ENCODE measurements at regions not wholly inside any gene's neighbourhood (a gene's known extent, or its start where the extent isn't known, plus 50 kb on each side); places are given as distances from the start of the nearest gene placed in this dataset.

DNA sequence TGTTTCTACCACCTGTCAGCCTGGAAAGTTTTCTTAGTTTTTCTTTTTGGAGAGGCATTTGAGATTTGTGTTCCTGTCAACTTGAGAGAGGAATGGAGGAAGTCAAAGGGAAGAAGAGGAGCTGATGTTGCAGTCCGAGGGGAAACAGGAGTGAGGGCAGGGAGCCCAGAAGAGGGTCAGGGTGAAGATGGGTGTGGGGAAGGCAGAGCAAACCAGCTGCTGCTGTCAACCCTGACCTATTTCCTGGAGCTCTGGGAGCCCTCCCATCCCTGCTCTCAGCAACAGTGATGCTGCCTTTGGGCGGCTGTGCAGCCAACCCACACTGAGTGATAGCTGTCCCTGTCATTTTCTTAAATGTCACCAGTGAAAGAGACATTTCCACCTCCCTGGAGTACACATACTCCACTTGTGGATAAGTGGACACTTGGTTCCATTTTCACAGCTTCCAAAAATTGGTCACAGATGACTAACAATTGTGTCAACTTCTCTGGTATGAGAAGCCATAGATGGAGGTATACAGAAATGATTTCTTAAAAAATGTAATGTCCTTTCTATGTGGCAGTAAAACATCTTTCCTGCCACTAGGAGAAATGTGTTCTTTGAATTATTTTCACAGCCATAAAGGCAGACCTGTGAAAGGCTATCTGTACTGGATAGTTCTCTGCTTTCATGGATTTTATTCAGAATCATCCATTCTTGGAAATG, 556.3 kb upstream of the TBL1XR1 start:
- H3K27ac ChIP-seq (ENCODE audit: low read depth, low read length), result no peak overlapping the region
- H3K4me3 ChIP-seq (ENCODE audit: low read length), result no peak overlapping the region
- no peaks in the 10 kb centered on the region for H3K36me3 ChIP-seq (ENCODE audit: control insufficient read depth, low read length)
- H3K4me1 ChIP-seq (ENCODE audit: control insufficient read depth, low read length), result no peaks in the 10 kb centered on the region
- no peaks in the 10 kb centered on the region for H3F3A ChIP-seq (ENCODE audit: control insufficient read depth, insufficient read depth)
- H3K79me2 ChIP-seq (ENCODE audit: control insufficient read depth, low read length), result no peaks in the 10 kb centered on the region
- no peak overlapping the region for H3K4me2 ChIP-seq (ENCODE audit: low read length)
- H4K20me1 ChIP-seq (ENCODE audit: control insufficient read depth, insufficient read depth, low read depth, low read length), result no peaks in the 10 kb centered on the region
- TF ChIP-seq, protein P1, sequence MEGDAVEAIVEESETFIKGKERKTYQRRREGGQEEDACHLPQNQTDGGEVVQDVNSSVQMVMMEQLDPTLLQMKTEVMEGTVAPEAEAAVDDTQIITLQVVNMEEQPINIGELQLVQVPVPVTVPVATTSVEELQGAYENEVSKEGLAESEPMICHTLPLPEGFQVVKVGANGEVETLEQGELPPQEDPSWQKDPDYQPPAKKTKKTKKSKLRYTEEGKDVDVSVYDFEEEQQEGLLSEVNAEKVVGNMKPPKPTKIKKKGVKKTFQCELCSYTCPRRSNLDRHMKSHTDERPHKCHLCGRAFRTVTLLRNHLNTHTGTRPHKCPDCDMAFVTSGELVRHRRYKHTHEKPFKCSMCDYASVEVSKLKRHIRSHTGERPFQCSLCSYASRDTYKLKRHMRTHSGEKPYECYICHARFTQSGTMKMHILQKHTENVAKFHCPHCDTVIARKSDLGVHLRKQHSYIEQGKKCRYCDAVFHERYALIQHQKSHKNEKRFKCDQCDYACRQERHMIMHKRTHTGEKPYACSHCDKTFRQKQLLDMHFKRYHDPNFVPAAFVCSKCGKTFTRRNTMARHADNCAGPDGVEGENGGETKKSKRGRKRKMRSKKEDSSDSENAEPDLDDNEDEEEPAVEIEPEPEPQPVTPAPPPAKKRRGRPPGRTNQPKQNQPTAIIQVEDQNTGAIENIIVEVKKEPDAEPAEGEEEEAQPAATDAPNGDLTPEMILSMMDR (IDR thresholded peaks at IDR 0.05; ENCODE audit: low read depth, low read length, poor library complexity, severe bottlenecking), result no peak
- no peak for TF ChIP-seq EZH2phosphoT487 (IDR thresholded peaks at IDR 0.05; ENCODE audit: borderline replicate concordance, low read length)
- H3K27me3 ChIP-seq (ENCODE audit: control insufficient read depth, low read length), result no peaks in the 10 kb centered on the region
- no peaks in the 10 kb centered on the region for H3K9me3 ChIP-seq (ENCODE audit: control insufficient read depth, insufficient read depth, low read length)
- no peaks in the 10 kb centered on the region for H3K9me2 ChIP-seq (replicated peaks; ENCODE audit: control insufficient read depth, low read length)

DNA sequence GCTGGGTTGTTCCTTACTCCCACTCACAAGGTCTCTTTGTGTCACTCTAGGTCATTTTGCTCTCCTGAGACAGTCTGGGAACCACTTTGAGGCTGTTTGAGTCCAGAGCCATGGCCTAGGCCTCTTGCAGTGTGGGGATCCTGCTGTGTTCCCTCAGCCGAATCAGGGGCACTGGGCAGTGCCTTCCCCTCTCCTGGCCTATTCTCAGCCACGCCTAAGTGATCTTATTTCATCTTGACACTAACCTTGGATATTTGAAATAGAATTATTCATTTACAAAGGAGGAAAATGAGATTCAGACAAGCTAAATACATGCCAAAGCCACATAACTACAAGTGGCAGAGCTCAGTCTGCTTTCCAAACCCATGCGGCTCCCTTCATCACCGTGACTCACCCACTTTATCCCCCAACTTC, 557.2 kb upstream of the TBL1XR1 start:
- no peaks in the 10 kb centered on the region for H3K4me1 ChIP-seq (ENCODE audit: control insufficient read depth, low read length)
- no peak overlapping the region for H3K4me2 ChIP-seq (ENCODE audit: low read length)
- no peaks in the 10 kb centered on the region for H3K36me3 ChIP-seq (ENCODE audit: control insufficient read depth, low read length)
- H3K79me2 ChIP-seq (ENCODE audit: control insufficient read depth, low read length), result no peaks in the 10 kb centered on the region
- H3K4me3 ChIP-seq (ENCODE audit: low read length), result no peak overlapping the region
- no peaks in the 10 kb centered on the region for H3K27me3 ChIP-seq (ENCODE audit: control insufficient read depth, low read length)
- H3F3A ChIP-seq (ENCODE audit: control insufficient read depth, insufficient read depth), result no peaks in the 10 kb centered on the region
- H3K27ac ChIP-seq (ENCODE audit: low read depth, low read length), result no peak overlapping the region
- no peaks in the 10 kb centered on the region for H3K9me3 ChIP-seq (ENCODE audit: control insufficient read depth, insufficient read depth, low read length)
- H3K9me2 ChIP-seq (replicated peaks; ENCODE audit: control insufficient read depth, low read length), result no peaks in the 10 kb centered on the region
- no peak for TF ChIP-seq EZH2phosphoT487 (IDR thresholded peaks at IDR 0.05; ENCODE audit: borderline replicate concordance, low read length)
- H4K20me1 ChIP-seq (ENCODE audit: control insufficient read depth, insufficient read depth, low read depth, low read length), result no peaks in the 10 kb centered on the region

DNA sequence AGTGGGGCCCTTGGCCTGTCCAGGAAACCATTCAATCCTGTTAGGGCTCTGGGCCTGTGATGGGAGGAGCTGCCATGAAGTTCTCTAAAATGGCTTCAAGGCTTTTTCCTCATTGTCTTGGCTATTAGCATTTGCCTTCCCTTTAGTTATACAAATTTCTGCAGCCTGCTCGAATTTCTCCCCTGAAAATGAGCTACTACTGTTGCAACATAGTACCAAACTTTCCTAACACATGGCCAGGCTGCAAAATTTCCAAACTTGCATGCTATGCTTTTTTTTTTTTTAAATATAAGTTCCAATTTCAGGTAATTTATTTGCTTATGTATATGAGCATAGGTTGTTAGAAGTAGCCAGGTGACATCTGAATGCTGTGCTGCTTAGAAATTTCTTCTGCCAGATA, 560.8 kb upstream of the TBL1XR1 start:
- Histone ChIP-seq H3K36me3 (ENCODE audit: control insufficient read depth, low read length) (no peaks in the 10 kb centered on the region), H4K20me1 (ENCODE audit: control insufficient read depth, insufficient read depth, low read depth, low read length) (no peaks in the 10 kb centered on the region), H3K79me2 (ENCODE audit: control insufficient read depth, low read length) (no peaks in the 10 kb centered on the region), H3K4me3 (ENCODE audit: low read length) (no peak overlapping the region), H3K4me1 (ENCODE audit: control insufficient read depth, low read length) (peaks cover 10% of the 10 kb centered on the region), H3F3A (ENCODE audit: control insufficient read depth, insufficient read depth) (no peaks in the 10 kb centered on the region), H3K4me2 (ENCODE audit: low read length) (no peak overlapping the region), H3K9me2 (replicated peaks; ENCODE audit: control insufficient read depth, low read length) (no peaks in the 10 kb centered on the region), H3K27me3 (ENCODE audit: control insufficient read depth, low read length) (no peaks in the 10 kb centered on the region), H3K27ac (ENCODE audit: low read depth, low read length) (no peak overlapping the region), H3K9me3 (ENCODE audit: control insufficient read depth, insufficient read depth, low read length) (no peaks in the 10 kb centered on the region)
- TF ChIP-seq, protein P1 (IDR thresholded peaks at IDR 0.05; ENCODE audit: low read depth, low read length, poor library complexity, severe bottlenecking), result no peak

DNA sequence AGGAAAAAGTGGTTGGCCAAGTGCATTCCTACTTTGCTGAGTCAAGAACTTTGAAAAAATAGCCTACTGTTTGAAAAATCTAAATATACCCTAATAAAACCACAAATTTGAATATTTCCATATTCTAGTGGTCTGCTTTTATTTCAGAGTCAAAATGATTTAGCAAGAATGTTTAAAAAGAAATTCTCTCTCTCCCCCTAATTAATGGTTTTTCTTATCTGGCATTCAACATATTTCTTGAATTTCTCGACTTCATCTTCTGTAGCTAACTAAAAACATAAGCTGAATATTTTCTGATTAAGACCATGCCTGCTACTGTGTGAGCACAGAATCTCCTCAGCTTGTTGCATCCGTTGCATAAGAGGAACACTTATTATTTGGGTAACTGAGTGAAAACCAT, 563.5 kb upstream of the TBL1XR1 start:
- no peaks in the 10 kb centered on the region for H3F3A ChIP-seq (ENCODE audit: control insufficient read depth, insufficient read depth)
- H3K4me2 ChIP-seq (ENCODE audit: low read length), result no peak overlapping the region
- TF ChIP-seq EZH2phosphoT487 (IDR thresholded peaks at IDR 0.05; ENCODE audit: borderline replicate concordance, low read length), result no peak
- TF ChIP-seq, protein P1 (IDR thresholded peaks at IDR 0.05; ENCODE audit: low read depth, low read length, poor library complexity, severe bottlenecking), result no peak
- H3K9me2 ChIP-seq (replicated peaks; ENCODE audit: control insufficient read depth, low read length), result no peaks in the 10 kb centered on the region
- H3K36me3 ChIP-seq (ENCODE audit: control insufficient read depth, low read length), result no peaks in the 10 kb centered on the region
- H4K20me1 ChIP-seq (ENCODE audit: control insufficient read depth, insufficient read depth, low read depth, low read length), result no peaks in the 10 kb centered on the region
- H3K4me3 ChIP-seq (ENCODE audit: low read length), result no peak overlapping the region
- H3K27ac ChIP-seq (ENCODE audit: low read depth, low read length), result no peak overlapping the region
- H3K27me3 ChIP-seq (ENCODE audit: control insufficient read depth, low read length), result no peaks in the 10 kb centered on the region
- H3K79me2 ChIP-seq (ENCODE audit: control insufficient read depth, low read length), result no peaks in the 10 kb centered on the region
- H3K9me3 ChIP-seq (ENCODE audit: control insufficient read depth, insufficient read depth, low read length), result no peaks in the 10 kb centered on the region
- H3K4me1 ChIP-seq (ENCODE audit: control insufficient read depth, low read length), result peaks cover 15% of the 10 kb centered on the region
